Prostate gland (tissue), 2 donors: ENCODE measurements at regions not wholly inside any gene's neighbourhood (a gene's known extent, or its start where the extent isn't known, plus 50 kb on each side); places are given as distances from the start of the nearest gene placed in this dataset.

Experiments
- POLR2A ChIP-seq: fragments of 450-650 bp; IDR thresholded peaks from one replicate; pipeline ENCODE4 v1.6.1; 2016; ENCODE audit warnings: antibody characterized with exemption, mild to moderate bottlenecking
- TF ChIP-seq, protein P1 (sequence below), 4 experiments: fragments of 200-600 bp in 2 of 4; fragments of 450-650 bp in 2 of 4; sonication (generic) in 2 of 4; IDR thresholded peaks; 1 replicate in 3 of 4; 2 replicates in 1 of 4; pipeline ENCODE4 v1.5.1; 2016 to 2019; ENCODE audit warnings: antibody characterized with exemption in 4 of 4, mild to moderate bottlenecking in 2 of 4, moderate library complexity in 2 of 4

GRCh38 chr4:77453911-77454310 lies 151.7 kb upstream of the CXCL13 start:
- TF ChIP-seq POLR2A: no peak
- TF ChIP-seq, protein P1, sequence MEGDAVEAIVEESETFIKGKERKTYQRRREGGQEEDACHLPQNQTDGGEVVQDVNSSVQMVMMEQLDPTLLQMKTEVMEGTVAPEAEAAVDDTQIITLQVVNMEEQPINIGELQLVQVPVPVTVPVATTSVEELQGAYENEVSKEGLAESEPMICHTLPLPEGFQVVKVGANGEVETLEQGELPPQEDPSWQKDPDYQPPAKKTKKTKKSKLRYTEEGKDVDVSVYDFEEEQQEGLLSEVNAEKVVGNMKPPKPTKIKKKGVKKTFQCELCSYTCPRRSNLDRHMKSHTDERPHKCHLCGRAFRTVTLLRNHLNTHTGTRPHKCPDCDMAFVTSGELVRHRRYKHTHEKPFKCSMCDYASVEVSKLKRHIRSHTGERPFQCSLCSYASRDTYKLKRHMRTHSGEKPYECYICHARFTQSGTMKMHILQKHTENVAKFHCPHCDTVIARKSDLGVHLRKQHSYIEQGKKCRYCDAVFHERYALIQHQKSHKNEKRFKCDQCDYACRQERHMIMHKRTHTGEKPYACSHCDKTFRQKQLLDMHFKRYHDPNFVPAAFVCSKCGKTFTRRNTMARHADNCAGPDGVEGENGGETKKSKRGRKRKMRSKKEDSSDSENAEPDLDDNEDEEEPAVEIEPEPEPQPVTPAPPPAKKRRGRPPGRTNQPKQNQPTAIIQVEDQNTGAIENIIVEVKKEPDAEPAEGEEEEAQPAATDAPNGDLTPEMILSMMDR (IDR thresholded peaks at IDR 0.05): no peak
